ENCODE measurements at regions not wholly inside any gene's neighbourhood (a gene's known extent, or its start where the extent isn't known, plus 50 kb on each side); places are given as distances from the start of the nearest gene placed in this dataset.
"Not testable (repeated sequence)": the region's sequence is repeated elsewhere in the genome, so short reads cannot be mapped to it uniquely, and the experiment has no call there.

- no peak for DNase-seq
- 80% methylated on average over 1 of the region's 1 CpG for WGBS (ENCODE audit: insufficient coverage)
These were observed 315.2 kb upstream of the RND3 start for GRCh38 chr2:150802635-150803034.

GRCh38 chr2:150796236-150796635 is 308.8 kb upstream of the RND3 start:
- not testable (repeated sequence) for H3K4me1 ChIP-seq (ENCODE audit: control insufficient read depth, insufficient read depth, low read length); H3K36me3 ChIP-seq (ENCODE audit: control insufficient read depth, insufficient read depth, low read length); H3K27ac ChIP-seq (ENCODE audit: low read length); H3K27me3 ChIP-seq (ENCODE audit: control insufficient read depth, insufficient read depth, low read length); H3K9me3 ChIP-seq (replicated peaks; ENCODE audit: control insufficient read depth, low read depth, low read length); DNase-seq; H3K4me3 ChIP-seq (ENCODE audit: low read length)
- WGBS (ENCODE audit: insufficient coverage), result no CpG with 5 or more reads among the region's 3 CpGs

More at GRCh38 chr2:150802635-150803034, 315.2 kb upstream of the RND3 start:
- Histone ChIP-seq H3K9me3 (replicated peaks; ENCODE audit: control insufficient read depth, low read depth, low read length) (no peaks in the 10 kb centered on the region), H3K27me3 (ENCODE audit: control insufficient read depth, insufficient read depth, low read length) (no peaks in the 10 kb centered on the region), H3K4me3 (ENCODE audit: low read length) (no peak overlapping the region), H3K27ac (ENCODE audit: low read length) (no peak overlapping the region), H3K36me3 (ENCODE audit: control insufficient read depth, insufficient read depth, low read length) (no peaks in the 10 kb centered on the region), H3K4me1 (ENCODE audit: control insufficient read depth, insufficient read depth, low read length) (no peaks in the 10 kb centered on the region)

DNA sequence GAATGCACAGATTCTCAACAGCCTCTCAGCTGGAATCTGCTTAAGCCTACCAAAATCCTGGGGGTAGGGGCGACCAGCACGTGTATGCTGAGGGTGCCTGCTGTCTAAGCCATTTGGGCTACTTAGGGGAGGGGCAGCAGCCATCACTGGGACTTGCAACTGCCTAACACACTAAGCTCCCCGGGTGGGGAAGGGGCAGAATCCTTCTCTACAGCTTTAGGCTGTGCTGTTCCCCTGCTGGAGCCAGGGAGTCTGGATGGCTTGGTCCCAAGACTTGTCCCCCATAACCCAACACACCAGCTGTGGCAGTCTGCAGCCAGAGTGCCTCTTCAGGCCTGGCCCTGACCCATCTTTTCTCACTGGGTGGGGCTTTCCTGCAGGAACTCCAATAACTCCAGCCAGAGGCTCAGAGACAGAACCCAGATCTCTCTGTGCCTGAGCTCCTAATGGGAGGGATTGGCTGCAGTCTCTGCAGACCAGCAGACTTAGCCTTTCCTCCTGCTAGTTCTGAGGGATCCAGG is 305.4 kb upstream of the RND3 start:
- no peak overlapping the region for H3K4me3 ChIP-seq (ENCODE audit: low read length)
- 83% methylated on average over 3 of the region's 3 CpGs for WGBS (ENCODE audit: insufficient coverage)
- H3K4me1 ChIP-seq (ENCODE audit: control insufficient read depth, insufficient read depth, low read length), result no peaks in the 10 kb centered on the region
- no peaks in the 10 kb centered on the region for H3K36me3 ChIP-seq (ENCODE audit: control insufficient read depth, insufficient read depth, low read length)
- H3K27me3 ChIP-seq (ENCODE audit: control insufficient read depth, insufficient read depth, low read length), result no peaks in the 10 kb centered on the region
- no peak overlapping the region for H3K27ac ChIP-seq (ENCODE audit: low read length)
- H3K9me3 ChIP-seq (replicated peaks; ENCODE audit: control insufficient read depth, low read depth, low read length), result peaks cover 4% of the 10 kb centered on the region
- DNase-seq, result no peak

DNA sequence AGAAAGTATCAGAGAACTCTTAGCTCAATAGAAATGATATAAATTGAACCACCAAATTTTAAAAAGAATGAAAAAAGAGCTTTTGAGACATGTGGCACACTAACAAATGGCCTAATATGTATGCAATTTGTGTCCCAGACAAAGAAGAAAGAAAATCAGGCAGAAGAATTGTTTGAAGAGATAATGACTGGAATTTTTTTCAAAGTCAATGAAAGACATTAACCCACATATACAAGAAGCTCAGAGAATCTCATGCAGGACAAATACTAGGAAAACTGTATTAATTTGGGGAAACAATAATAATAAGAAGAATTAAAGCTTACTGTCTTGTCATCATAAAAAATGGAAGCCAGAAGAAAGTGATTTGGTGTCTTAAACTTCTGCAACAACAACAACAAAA is 304.1 kb upstream of the RND3 start:
- no peak for DNase-seq
- peaks cover 4% of the 10 kb centered on the region for H3K9me3 ChIP-seq (replicated peaks; ENCODE audit: control insufficient read depth, low read depth, low read length)

DNA sequence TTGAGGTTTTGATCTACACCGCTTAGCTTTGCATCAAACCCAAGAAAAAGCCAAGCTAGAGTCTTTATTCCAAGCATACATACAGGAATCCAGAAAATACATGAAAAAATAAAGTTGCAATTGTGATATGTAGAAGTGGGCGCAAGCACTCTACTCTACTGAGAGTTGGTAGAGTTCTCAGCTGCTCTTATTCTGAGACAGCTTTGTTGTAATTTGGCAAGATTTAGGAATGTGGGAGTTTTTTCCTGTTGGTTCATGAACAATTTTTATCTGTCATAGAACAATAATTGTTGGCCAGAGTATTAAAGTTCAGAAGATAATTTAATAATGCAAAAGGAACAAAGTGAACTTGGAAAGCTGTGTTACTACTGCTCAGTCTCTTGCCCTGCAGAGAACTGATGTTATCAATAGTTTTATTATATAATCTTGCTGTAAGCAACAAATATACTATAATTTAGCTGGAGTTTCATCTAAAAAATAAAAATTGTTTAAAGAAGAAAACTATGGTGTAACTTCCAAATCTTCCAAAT is 302.0 kb upstream of the RND3 start:
- no CpG with 5 or more reads among the region's 2 CpGs for WGBS (ENCODE audit: insufficient coverage)
- peaks cover 4% of the 10 kb centered on the region for H3K9me3 ChIP-seq (replicated peaks; ENCODE audit: control insufficient read depth, low read depth, low read length)
- H3K27ac ChIP-seq (ENCODE audit: low read length), result no peak overlapping the region
- no peaks in the 10 kb centered on the region for H3K4me1 ChIP-seq (ENCODE audit: control insufficient read depth, insufficient read depth, low read length)
- no peaks in the 10 kb centered on the region for H3K27me3 ChIP-seq (ENCODE audit: control insufficient read depth, insufficient read depth, low read length)
- no peak overlapping the region for H3K4me3 ChIP-seq (ENCODE audit: low read length)
- H3K36me3 ChIP-seq (ENCODE audit: control insufficient read depth, insufficient read depth, low read length), result no peaks in the 10 kb centered on the region
- no peak for DNase-seq

More for the DNA sequence above, 304.1 kb upstream of the RND3 start:
- H3K27me3 ChIP-seq (ENCODE audit: control insufficient read depth, insufficient read depth, low read length), result no peaks in the 10 kb centered on the region
- H3K4me1 ChIP-seq (ENCODE audit: control insufficient read depth, insufficient read depth, low read length), result no peaks in the 10 kb centered on the region
- H3K36me3 ChIP-seq (ENCODE audit: control insufficient read depth, insufficient read depth, low read length), result no peaks in the 10 kb centered on the region
- H3K4me3 ChIP-seq (ENCODE audit: low read length), result no peak overlapping the region
- no peak overlapping the region for H3K27ac ChIP-seq (ENCODE audit: low read length)

- Histone ChIP-seq H3K9me3 (replicated peaks; ENCODE audit: control insufficient read depth, low read depth, low read length) (peaks cover 4% of the 10 kb centered on the region), H3K36me3 (ENCODE audit: control insufficient read depth, insufficient read depth, low read length) (no peaks in the 10 kb centered on the region), H3K27me3 (ENCODE audit: control insufficient read depth, insufficient read depth, low read length) (no peaks in the 10 kb centered on the region), H3K4me1 (ENCODE audit: control insufficient read depth, insufficient read depth, low read length) (no peaks in the 10 kb centered on the region), H3K4me3 (ENCODE audit: low read length) (no peak overlapping the region), H3K27ac (ENCODE audit: low read length) (no peak overlapping the region)
- no peak for DNase-seq
- no CpG with 5 or more reads among the region's 3 CpGs for WGBS (ENCODE audit: insufficient coverage)
These were observed 301.1 kb upstream of the RND3 start for GRCh38 chr2:150788426-150789140.

- Histone ChIP-seq H3K27me3 (ENCODE audit: control insufficient read depth, insufficient read depth, low read length) (no peaks in the 10 kb centered on the region), H3K36me3 (ENCODE audit: control insufficient read depth, insufficient read depth, low read length) (no peaks in the 10 kb centered on the region), H3K4me3 (ENCODE audit: low read length) (no peak overlapping the region), H3K4me1 (ENCODE audit: control insufficient read depth, insufficient read depth, low read length) (no peaks in the 10 kb centered on the region), H3K9me3 (replicated peaks; ENCODE audit: control insufficient read depth, low read depth, low read length) (peaks cover 3% of the 10 kb centered on the region), H3K27ac (ENCODE audit: low read length) (no peak overlapping the region)
- DNase-seq, result peak; percentile 36
- no CpG with 5 or more reads among the region's 6 CpGs for WGBS (ENCODE audit: insufficient coverage)
These were observed 300.1 kb upstream of the RND3 start for GRCh38 chr2:150787353-150788093.

GRCh38 chr2:150784389-150784788 is 296.9 kb upstream of the RND3 start:
- no peak for DNase-seq
- H3K9me3 ChIP-seq (replicated peaks; ENCODE audit: control insufficient read depth, low read depth, low read length), result no peaks in the 10 kb centered on the region
- H3K27me3 ChIP-seq (ENCODE audit: control insufficient read depth, insufficient read depth, low read length), result no peaks in the 10 kb centered on the region
- no peak overlapping the region for H3K4me3 ChIP-seq (ENCODE audit: low read length)
- no peaks in the 10 kb centered on the region for H3K36me3 ChIP-seq (ENCODE audit: control insufficient read depth, insufficient read depth, low read length)
- WGBS (ENCODE audit: insufficient coverage), result 58% methylated on average over 3 of the region's 3 CpGs
- no peaks in the 10 kb centered on the region for H3K4me1 ChIP-seq (ENCODE audit: control insufficient read depth, insufficient read depth, low read length)
- H3K27ac ChIP-seq (ENCODE audit: low read length), result no peak overlapping the region

DNA sequence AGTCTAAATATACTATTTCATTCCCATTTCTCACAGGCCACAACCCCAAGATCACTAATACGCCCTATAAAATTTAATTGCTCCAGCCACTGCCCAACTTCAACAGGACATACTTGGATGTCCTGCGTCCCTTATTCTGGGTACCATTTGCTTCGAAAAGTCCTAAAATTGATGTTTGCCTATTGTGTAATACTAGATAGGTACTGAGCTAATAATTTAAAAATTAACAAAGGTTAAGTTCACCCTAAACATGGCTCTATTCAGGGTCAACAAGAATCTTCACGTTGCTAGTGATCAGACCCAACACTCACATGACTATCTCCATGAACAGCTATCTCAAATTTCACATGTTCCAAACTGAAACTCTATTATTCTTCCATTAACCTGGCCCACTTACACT is 296.4 kb upstream of the RND3 start:
- Histone ChIP-seq H3K4me3 (ENCODE audit: low read length) (no peak overlapping the region), H3K27ac (ENCODE audit: low read length) (no peak overlapping the region), H3K36me3 (ENCODE audit: control insufficient read depth, insufficient read depth, low read length) (no peaks in the 10 kb centered on the region), H3K9me3 (replicated peaks; ENCODE audit: control insufficient read depth, low read depth, low read length) (no peaks in the 10 kb centered on the region), H3K27me3 (ENCODE audit: control insufficient read depth, insufficient read depth, low read length) (no peaks in the 10 kb centered on the region), H3K4me1 (ENCODE audit: control insufficient read depth, insufficient read depth, low read length) (no peaks in the 10 kb centered on the region)
- DNase-seq, result no peak
- WGBS (ENCODE audit: insufficient coverage), result 75% methylated on average over 2 of the region's 4 CpGs

DNA sequence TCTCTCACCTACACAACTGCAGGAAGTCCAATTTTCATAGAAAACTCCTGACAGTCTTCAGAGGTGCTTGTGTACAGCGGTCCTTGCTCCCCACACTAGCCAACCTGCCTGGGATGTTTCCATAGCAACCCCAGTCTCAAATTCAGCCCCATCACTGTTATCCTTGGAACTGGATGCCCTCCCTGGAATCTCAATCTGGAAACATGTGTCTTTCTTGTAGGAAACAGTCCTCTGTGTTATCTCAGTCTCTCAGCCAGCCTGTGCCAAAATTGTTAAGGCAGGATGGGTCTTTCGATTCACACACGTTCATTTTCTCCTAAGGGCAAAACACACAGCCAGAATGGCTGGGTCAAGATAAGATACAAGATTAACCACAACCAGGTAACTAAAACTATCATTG is 295.5 kb upstream of the RND3 start:
- Histone ChIP-seq H3K27me3 (ENCODE audit: control insufficient read depth, insufficient read depth, low read length) (no peaks in the 10 kb centered on the region), H3K9me3 (replicated peaks; ENCODE audit: control insufficient read depth, low read depth, low read length) (no peaks in the 10 kb centered on the region), H3K4me3 (ENCODE audit: low read length) (no peak overlapping the region), H3K36me3 (ENCODE audit: control insufficient read depth, insufficient read depth, low read length) (no peaks in the 10 kb centered on the region), H3K4me1 (ENCODE audit: control insufficient read depth, insufficient read depth, low read length) (no peaks in the 10 kb centered on the region), H3K27ac (ENCODE audit: low read length) (no peak overlapping the region)
- DNase-seq, result no peak
- 75% methylated on average over 3 of the region's 3 CpGs for WGBS (ENCODE audit: insufficient coverage)
